ENCODE measurements at regions not wholly inside any gene's neighbourhood (a gene's known extent, or its start where the extent isn't known, plus 50 kb on each side); places are given as distances from the start of the nearest gene placed in this dataset.
A peak's percentile ranks its signal among the peaks of the same experiment; 100 is the strongest.
"Not testable (repeated sequence)": the region's sequence is repeated elsewhere in the genome, so short reads cannot be mapped to it uniquely, and the experiment has no call there.

DNA sequence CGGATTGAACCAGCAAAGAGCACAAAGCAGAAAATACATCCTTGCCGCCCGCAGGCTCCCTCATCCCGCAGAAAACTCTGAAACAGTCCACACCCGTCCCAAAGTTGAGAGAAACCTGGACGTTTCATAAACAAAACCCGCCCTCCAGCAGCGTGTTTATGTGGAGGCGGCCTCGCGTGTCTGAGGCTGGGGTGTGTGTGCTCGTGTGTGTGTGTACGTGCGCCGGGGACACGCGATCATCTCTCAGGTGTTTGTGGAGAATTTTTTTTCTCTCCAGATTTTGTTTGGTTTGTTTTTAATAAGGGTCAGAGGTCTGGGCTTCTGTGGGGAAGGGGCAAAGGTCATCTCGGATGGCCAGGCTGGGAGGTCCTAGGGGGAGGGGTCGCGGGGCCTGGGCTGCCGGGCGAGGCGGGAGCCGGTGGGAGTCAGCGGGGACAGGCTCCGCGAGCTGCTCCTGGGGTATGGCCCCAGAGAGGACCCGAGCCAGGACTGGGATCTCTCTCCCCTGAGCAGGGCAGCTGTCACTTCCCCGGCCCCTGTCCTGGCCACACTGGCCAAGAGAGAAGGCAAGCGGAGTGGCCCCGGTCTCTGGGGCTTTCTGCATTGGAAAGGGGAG lies 206.4 kb downstream of the C9orf50 start:
- peak; percentile 56 for DNase-seq (ENCODE audit: low spot score)

GRCh38 chr9:129413537-129414376 lies 207.1 kb downstream of the C9orf50 start:
- DNase-seq (ENCODE audit: low spot score), result peak; percentile 99

GRCh38 chr9:129412814-129413536 lies 207.9 kb downstream of the C9orf50 start:
- peak; percentile 61 for DNase-seq (ENCODE audit: low spot score)

DNA sequence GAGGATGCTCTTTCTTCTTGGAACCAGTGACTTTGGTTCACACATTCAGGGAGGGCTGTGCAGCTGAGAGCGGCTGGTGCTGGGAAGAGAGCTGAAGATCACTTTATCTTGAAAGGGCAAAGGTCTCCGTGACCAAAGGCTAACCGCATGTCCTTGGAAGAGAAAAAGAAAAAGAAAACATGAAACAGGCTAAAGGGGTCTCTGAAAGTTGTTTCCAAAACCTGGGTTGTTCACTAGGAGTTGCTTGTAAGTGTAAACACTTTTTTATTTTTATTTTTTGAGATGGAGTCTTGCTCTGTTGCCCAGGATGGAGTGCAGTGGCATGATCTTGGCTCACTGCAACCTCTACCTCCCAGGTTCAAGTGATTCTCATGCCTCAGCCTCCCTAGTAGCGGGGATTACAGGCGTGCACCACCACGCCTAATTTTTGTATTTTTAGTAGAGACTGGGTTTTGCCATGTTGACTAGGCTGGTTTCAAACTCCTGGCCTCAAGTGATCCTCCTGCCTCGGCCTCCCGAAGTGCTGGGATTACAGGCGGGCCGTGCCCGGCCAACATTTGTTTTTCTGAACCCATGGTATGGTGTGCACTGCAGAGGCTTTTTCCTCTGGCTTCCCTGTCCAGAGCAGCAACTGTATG lies 208.6 kb downstream of the C9orf50 start:
- not testable (repeated sequence) for DNase-seq (ENCODE audit: low spot score)

GRCh38 chr9:129411501-129412175 lies 209.3 kb downstream of the C9orf50 start:
- DNase-seq (ENCODE audit: low spot score), result no peak

DNA sequence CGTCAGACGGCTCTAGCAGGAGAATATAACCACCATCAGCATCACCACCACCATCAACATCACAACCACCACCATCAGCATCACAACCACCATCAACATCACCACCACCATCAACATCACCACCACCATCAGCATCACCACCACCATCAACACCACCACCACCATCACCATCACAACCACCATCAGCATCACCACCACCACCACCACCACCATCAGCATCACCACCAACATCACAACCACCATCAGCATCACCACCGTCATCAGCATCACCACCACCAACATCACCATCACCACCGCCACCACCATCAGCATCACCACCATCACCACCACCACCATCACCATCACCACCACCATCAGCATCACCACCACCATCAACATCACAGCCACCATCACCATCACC lies 210.7 kb downstream of the C9orf50 start:
- DNase-seq (ENCODE audit: low spot score), result no peak

GRCh38 chr9:129408535-129409215 lies 212.2 kb downstream of the C9orf50 start:
- no peak for DNase-seq (ENCODE audit: low spot score)

- DNase-seq (ENCODE audit: low spot score), result no peak
Measured at GRCh38 chr9:129407905-129408452, 212.9 kb downstream of the C9orf50 start.

DNA sequence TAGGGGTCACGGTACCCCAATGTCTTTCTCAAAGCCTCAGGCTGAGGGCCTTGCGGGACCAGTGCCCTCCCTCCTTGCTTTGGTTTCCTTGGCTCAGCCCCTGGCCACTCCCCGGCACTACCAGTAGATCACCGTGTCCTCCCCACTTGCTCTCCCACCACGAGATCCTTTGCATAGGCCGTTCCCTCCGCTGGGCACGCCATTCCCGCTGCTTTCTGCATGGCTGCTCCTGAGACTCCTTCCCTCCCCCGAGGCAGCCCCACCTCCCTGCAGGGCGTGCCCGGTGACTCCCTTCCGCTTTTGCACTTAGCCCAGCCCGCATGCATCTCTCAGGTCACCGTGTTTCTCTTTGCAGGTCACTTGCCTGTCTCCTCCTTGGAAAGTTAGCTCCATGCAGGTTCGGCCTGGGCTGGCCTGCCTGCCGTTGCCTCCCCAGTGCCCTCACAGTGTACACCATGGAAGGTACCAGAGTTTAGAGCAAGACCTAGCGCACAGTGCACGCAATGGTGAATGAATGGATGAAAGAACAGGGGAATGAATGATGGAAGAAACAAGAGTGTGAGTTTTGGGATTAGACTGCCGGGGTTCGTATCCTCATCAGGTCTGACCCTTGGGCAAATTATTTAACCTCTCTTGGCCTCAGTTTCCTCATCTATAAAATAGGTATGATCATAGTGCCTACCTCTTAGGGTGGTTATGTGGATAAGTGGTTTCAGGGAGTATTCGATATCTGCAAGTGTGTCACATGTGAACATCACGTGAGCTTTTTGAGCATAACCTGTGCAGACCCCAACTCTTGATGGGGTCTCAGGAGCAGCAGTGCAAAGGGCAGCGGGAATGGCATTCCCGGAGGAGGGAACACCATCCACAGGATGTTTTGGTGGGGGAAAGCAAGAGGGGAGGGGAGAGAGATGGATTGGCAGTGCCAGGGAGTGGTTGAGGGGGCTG lies 214.3 kb downstream of the C9orf50 start:
- no peak for DNase-seq (ENCODE audit: low spot score)

- DNase-seq (ENCODE audit: low spot score), result no peak
Measured at GRCh38 chr9:129405827-129406213, 215.1 kb downstream of the C9orf50 start.

GRCh38 chr9:129405089-129405826 lies 215.6 kb downstream of the C9orf50 start:
- no peak for DNase-seq (ENCODE audit: low spot score)

GRCh38 chr9:129404621-129405020 lies 216.3 kb downstream of the C9orf50 start:
- DNase-seq (ENCODE audit: low spot score), result no peak

GRCh38 chr9:129403779-129404620 lies 216.9 kb downstream of the C9orf50 start:
- DNase-seq (ENCODE audit: low spot score), result no peak

DNA sequence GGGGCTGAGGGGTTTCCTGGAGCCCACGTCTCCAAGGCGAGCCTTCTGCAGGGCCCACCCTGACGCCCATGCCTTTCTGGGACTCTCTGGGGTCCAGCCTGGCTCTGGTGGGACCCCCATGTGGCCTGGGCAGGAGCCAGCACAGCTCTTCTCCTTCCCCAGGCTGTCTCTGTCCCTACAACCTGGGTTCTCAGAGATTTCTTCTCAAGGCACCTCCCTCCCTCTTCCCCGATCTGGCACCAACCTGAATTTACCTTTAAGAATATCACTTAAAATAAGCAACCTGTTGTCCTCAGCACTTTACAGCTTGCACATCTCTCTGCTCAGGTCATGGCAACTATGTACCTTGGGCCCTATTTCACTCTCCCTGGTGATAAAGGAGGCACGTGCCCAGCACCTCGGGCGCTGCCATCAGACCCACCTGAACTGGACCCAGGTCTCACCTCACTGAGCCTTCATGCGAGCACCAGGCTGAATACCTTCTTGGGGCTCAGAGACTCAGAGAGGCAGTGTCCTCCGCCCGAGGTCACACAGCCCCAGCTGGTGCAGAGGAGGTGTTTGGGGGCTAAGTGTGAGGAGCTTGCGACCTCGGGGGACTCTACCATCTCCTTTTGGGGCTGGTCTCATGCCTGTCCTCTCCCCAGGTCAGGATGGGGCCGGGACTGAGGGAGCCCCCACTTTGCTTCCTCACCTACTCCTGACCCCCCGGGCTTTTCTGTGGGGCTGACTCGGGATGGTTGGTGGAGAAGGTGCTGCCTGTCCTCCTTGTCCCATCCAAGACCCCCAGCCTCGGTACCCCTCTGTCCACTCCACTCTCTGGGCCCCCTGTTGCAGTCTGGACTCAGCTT lies 217.7 kb downstream of the C9orf50 start:
- no peak for DNase-seq (ENCODE audit: low spot score)

DNA sequence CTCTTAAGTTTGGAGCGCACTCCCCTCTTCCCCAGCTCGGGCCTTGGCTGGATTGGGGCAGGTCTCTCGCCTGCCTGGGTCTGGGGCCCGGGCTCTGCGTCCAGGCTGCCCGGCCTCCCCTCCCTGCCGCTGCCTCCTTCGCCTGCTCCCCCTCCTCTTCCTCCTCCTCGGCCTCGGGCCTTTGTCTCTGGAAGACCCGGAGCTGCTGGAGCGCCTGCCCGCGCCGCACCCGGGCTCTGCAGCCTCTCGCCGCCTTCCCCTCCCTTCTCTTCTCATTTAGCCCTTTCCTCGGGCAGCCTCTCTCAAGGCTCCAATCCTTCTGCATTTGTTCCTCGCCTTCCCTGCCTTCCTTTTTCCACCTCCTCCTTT lies 218.5 kb downstream of the C9orf50 start:
- DNase-seq (ENCODE audit: low spot score), result no peak

DNA sequence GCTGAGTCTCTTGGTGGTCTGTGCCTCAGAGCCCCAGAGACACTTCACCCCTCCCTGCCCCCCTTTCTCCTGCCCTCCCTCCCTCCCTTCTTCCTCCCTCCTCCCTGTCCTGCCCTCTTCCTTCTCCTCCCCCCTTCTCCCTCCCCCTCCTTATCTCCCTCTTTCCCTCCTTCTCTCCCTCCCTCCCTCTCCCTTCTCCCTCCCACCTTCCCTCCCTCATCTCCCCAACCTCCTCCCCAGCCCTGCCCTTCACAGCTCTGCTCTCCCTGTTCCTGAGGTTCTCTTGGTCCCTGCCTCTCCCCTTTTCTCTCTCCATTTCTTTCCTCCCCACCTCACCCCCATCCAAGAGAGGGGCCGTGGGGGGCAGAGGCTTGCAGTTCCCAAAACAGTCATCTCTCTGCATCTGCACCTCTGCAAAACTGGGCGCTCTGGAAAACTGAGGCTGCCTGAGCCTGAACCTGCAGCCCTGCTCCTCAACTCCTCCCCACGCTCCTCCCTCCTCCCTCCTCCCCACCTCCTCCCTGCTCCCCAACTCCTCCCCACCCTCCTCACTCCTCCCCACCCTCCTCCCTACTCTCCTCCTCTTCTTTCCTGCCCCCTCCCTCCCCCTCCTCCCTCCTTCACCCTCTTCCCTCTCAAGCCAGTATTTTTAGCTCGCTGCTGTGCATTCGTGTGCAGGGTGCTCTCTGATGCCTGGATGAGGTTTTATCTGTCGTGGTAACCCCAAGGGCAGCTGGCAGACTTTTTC lies 219.1 kb downstream of the C9orf50 start:
- no peak for DNase-seq (ENCODE audit: low spot score)
